ENCODE measurements at regions not wholly inside any gene's neighbourhood (a gene's known extent, or its start where the extent isn't known, plus 50 kb on each side); places are given as distances from the start of the nearest gene placed in this dataset.
A peak's percentile ranks its signal among the peaks of the same experiment; 100 is the strongest.

GRCh38 chr4:89619206-89619962, 217.6 kb downstream of the SNCA start:
- H3K4me3 ChIP-seq (ENCODE audit: low read depth, low read length): no peak overlapping the region
- in situ Hi-C loops (cut with HindIII; ENCODE audit: low sequenced_read_pairs): no loop called here
- no peak for DNase-seq (ENCODE audit: low read depth, low spot score)
- no peak for TF ChIP-seq CTCF (IDR thresholded peaks at IDR 0.05; ENCODE audit: low read depth, low read length)

- no peak for TF ChIP-seq CTCF (IDR thresholded peaks at IDR 0.05; ENCODE audit: low read depth, low read length)
- no peak for DNase-seq (ENCODE audit: low read depth, low spot score)
- in situ Hi-C loops (cut with HindIII; ENCODE audit: low sequenced_read_pairs): no loop called here
- H3K4me3 ChIP-seq (ENCODE audit: low read depth, low read length): no peak overlapping the region
Measured at GRCh38 chr4:89618151-89618550, 218.8 kb downstream of the SNCA start.

- in situ Hi-C loops (cut with HindIII; ENCODE audit: low sequenced_read_pairs): no loop called here
- TF ChIP-seq CTCF (IDR thresholded peaks at IDR 0.05; ENCODE audit: low read depth, low read length): no peak
- DNase-seq (ENCODE audit: low read depth, low spot score): peak; percentile 25
- H3K4me3 ChIP-seq (ENCODE audit: low read depth, low read length): no peak overlapping the region
Measured at GRCh38 chr4:89617317-89617716, 219.6 kb downstream of the SNCA start.

GRCh38 chr4:89616382-89616781, 220.6 kb downstream of the SNCA start:
- in situ Hi-C loops (cut with HindIII; ENCODE audit: low sequenced_read_pairs): no loop called here
- TF ChIP-seq CTCF (IDR thresholded peaks at IDR 0.05; ENCODE audit: low read depth, low read length): no peak
- no peak for DNase-seq (ENCODE audit: low read depth, low spot score)
- H3K4me3 ChIP-seq (ENCODE audit: low read depth, low read length): no peak overlapping the region

GRCh38 chr4:89615051-89615450, 221.9 kb downstream of the SNCA start:
- no peak for TF ChIP-seq CTCF (IDR thresholded peaks at IDR 0.05; ENCODE audit: low read depth, low read length)
- no peak for DNase-seq (ENCODE audit: low read depth, low spot score)

GRCh38 chr4:89614155-89614554, 222.8 kb downstream of the SNCA start:
- no peak for DNase-seq (ENCODE audit: low read depth, low spot score)
- no peak for TF ChIP-seq CTCF (IDR thresholded peaks at IDR 0.05; ENCODE audit: low read depth, low read length)
- no peak overlapping the region for H3K4me3 ChIP-seq (ENCODE audit: low read depth, low read length)
- in situ Hi-C loops (cut with HindIII; ENCODE audit: low sequenced_read_pairs): no loop called here

More at GRCh38 chr4:89615051-89615450, 221.9 kb downstream of the SNCA start:
- H3K4me3 ChIP-seq (ENCODE audit: low read depth, low read length): no peak overlapping the region
- in situ Hi-C loops (cut with HindIII; ENCODE audit: low sequenced_read_pairs): no loop called here

All from astrocyte of the spinal cord (primary cell).